ENCODE measurements at regions not wholly inside any gene's neighbourhood (a gene's known extent, or its start where the extent isn't known, plus 50 kb on each side); places are given as distances from the start of the nearest gene placed in this dataset.

GRCh38 chr18:28766721-28767120 lies 589.8 kb upstream of the CDH2 start:
- no peak for TF ChIP-seq CTCF (tag by site-specific recombination; IDR thresholded peaks at IDR 0.05)
- no peak for TF ChIP-seq ZNF274 (IDR thresholded peaks at IDR 0.05; ENCODE audit: low read length)
- TF ChIP-seq ZNF274 (tag by site-specific recombination; IDR thresholded peaks at IDR 0.05; ENCODE audit: borderline replicate concordance), result no peak
- no peak for TF ChIP-seq ZNF747 (tag by site-specific recombination; IDR thresholded peaks at IDR 0.05)
- TF ChIP-seq ZNF658 (tag by site-specific recombination; IDR thresholded peaks at IDR 0.05), result no peak
- TF ChIP-seq ZBTB26 (tag by site-specific recombination; optimal IDR thresholded peaks at IDR 0.05), result no peak
- TF ChIP-seq ZNF555 (tag by site-specific recombination; conservative IDR thresholded peaks at IDR 0.05), result no peak
- TF ChIP-seq ZNF704 (tag by site-specific recombination; IDR thresholded peaks at IDR 0.05), result no peak
- TF ChIP-seq ZNF549 (tag by site-specific recombination; IDR thresholded peaks at IDR 0.05), result no peak
- TF ChIP-seq ZBTB7A (tag by site-specific recombination; IDR thresholded peaks at IDR 0.05; ENCODE audit: low read depth), result no peak
